HFF-Myc (cell line): ENCODE measurements at regions not wholly inside any gene's neighbourhood (a gene's known extent, or its start where the extent isn't known, plus 50 kb on each side); places are given as distances from the start of the nearest gene placed in this dataset.

Experiments used
- DNase-seq: peaks from one replicate; pipeline ENCODE4 v3.0.0-alpha.2; 2011; ENCODE audit warnings: low read depth; ENCODE audit errors: extremely low read depth
- H3K4me3 ChIP-seq: replicated peaks from 2 replicates; pipeline ENCODE4 v1.5.1; 2011; ENCODE audit warnings: low read depth, mild to moderate bottlenecking, control low read depth, low read length
- CTCF ChIP-seq: IDR thresholded peaks from 2 replicates; pipeline ENCODE4 v1.5.1; 2012; ENCODE audit warnings: mild to moderate bottlenecking, low read depth, low read length, control low read depth; ENCODE audit errors: missing control alignments

- H3K4me3 ChIP-seq, result no peak overlapping the region
- no peak for DNase-seq
- TF ChIP-seq CTCF, result no peak
Measured at GRCh38 chr4:23942471-23942870, 52.6 kb upstream of the PPARGC1A start.
